ENCODE measurements at regions not wholly inside any gene's neighbourhood (a gene's known extent, or its start where the extent isn't known, plus 50 kb on each side); places are given as distances from the start of the nearest gene placed in this dataset.

- H2AK5ac ChIP-seq (ENCODE audit: low read length), result no peak overlapping the region
- peak; percentile 70 for DNase-seq
- no peaks in the 10 kb centered on the region for H3K79me2 ChIP-seq (ENCODE audit: control insufficient read depth, insufficient read depth, low read length)
- H3K4ac ChIP-seq (ENCODE audit: low read depth, low read length), result no peak overlapping the region
- no peak overlapping the region for H3K9ac ChIP-seq (ENCODE audit: low read length)
- no peak overlapping the region for H3K4me2 ChIP-seq (ENCODE audit: low read length)
- no peak overlapping the region for H2BK15ac ChIP-seq (replicated peaks; ENCODE audit: low read depth)
- H4K8ac ChIP-seq (ENCODE audit: low read depth, low read length), result no peak overlapping the region
- no peaks in the 10 kb centered on the region for H3K36me3 ChIP-seq (ENCODE audit: control insufficient read depth, insufficient read depth, low read length)
- H3K27me3 ChIP-seq (ENCODE audit: insufficient read depth, low read length, poor library complexity), result no peaks in the 10 kb centered on the region
- H3K4me1 ChIP-seq (ENCODE audit: control insufficient read depth, low read depth, low read length), result no peaks in the 10 kb centered on the region
- WGBS (ENCODE audit: extremely low coverage, insufficient coverage, low lambda C conversion rate), result no CpG with 5 or more reads among the region's 5 CpGs
- no peak overlapping the region for H3K56ac ChIP-seq (ENCODE audit: low read length)
- H3K27ac ChIP-seq (ENCODE audit: low read depth, low read length), result no peak overlapping the region
- no peak overlapping the region for H3K18ac ChIP-seq (ENCODE audit: low read length)
- H4K5ac ChIP-seq (ENCODE audit: low read length), result no peak overlapping the region
- no peak overlapping the region for H2BK5ac ChIP-seq (ENCODE audit: low read length)
- H2BK120ac ChIP-seq (ENCODE audit: low read depth, low read length), result no peak overlapping the region
- H3K79me1 ChIP-seq (ENCODE audit: low read length), result no peaks in the 10 kb centered on the region
- H3K4me3 ChIP-seq (ENCODE audit: low read length), result no peak overlapping the region
- no peak overlapping the region for H3K23ac ChIP-seq (ENCODE audit: low read length)
These were observed 79.4 kb upstream of the DNAJC10 start for GRCh38 chr2:182636699-182637098.

GRCh38 chr2:182638667-182639066, 77.4 kb upstream of the DNAJC10 start:
- Histone ChIP-seq H2BK15ac (replicated peaks; ENCODE audit: low read depth) (no peak overlapping the region), H3K4ac (ENCODE audit: low read depth, low read length) (no peak overlapping the region), H3K27ac (ENCODE audit: low read depth, low read length) (no peak overlapping the region), H2BK120ac (ENCODE audit: low read depth, low read length) (no peak overlapping the region), H2BK5ac (ENCODE audit: low read length) (no peak overlapping the region), H3K4me3 (ENCODE audit: low read length) (no peak overlapping the region), H3K18ac (ENCODE audit: low read length) (no peak overlapping the region), H3K79me1 (ENCODE audit: low read length) (no peaks in the 10 kb centered on the region), H3K27me3 (ENCODE audit: insufficient read depth, low read length, poor library complexity) (no peaks in the 10 kb centered on the region), H3K36me3 (ENCODE audit: control insufficient read depth, insufficient read depth, low read length) (no peaks in the 10 kb centered on the region), H3K4me2 (ENCODE audit: low read length) (no peak overlapping the region), H3K9ac (ENCODE audit: low read length) (no peak overlapping the region), H2AK5ac (ENCODE audit: low read length) (no peak overlapping the region), H4K8ac (ENCODE audit: low read depth, low read length) (no peak overlapping the region), H4K5ac (ENCODE audit: low read length) (no peak overlapping the region), H3K23ac (ENCODE audit: low read length) (no peak overlapping the region), H3K4me1 (ENCODE audit: control insufficient read depth, low read depth, low read length) (no peaks in the 10 kb centered on the region), H3K79me2 (ENCODE audit: control insufficient read depth, insufficient read depth, low read length) (no peaks in the 10 kb centered on the region), H3K56ac (ENCODE audit: low read length) (no peak overlapping the region)
- WGBS (ENCODE audit: extremely low coverage, insufficient coverage, low lambda C conversion rate), result no CpG with 5 or more reads among the region's 2 CpGs
- DNase-seq, result peak; percentile 86

- no peaks in the 10 kb centered on the region for H3K4me1 ChIP-seq (ENCODE audit: control insufficient read depth, low read depth, low read length)
- no peak for DNase-seq
- no peak overlapping the region for H2BK120ac ChIP-seq (ENCODE audit: low read depth, low read length)
- H3K27me3 ChIP-seq (ENCODE audit: insufficient read depth, low read length, poor library complexity), result no peaks in the 10 kb centered on the region
- no peak overlapping the region for H2BK15ac ChIP-seq (replicated peaks; ENCODE audit: low read depth)
- no peak overlapping the region for H3K9ac ChIP-seq (ENCODE audit: low read length)
- no peaks in the 10 kb centered on the region for H3K79me1 ChIP-seq (ENCODE audit: low read length)
- no peak overlapping the region for H3K4me3 ChIP-seq (ENCODE audit: low read length)
- no CpG with 5 or more reads among the region's 2 CpGs for WGBS (ENCODE audit: extremely low coverage, insufficient coverage, low lambda C conversion rate)
- no peaks in the 10 kb centered on the region for H3K79me2 ChIP-seq (ENCODE audit: control insufficient read depth, insufficient read depth, low read length)
- no peak overlapping the region for H2BK5ac ChIP-seq (ENCODE audit: low read length)
- H3K4ac ChIP-seq (ENCODE audit: low read depth, low read length), result no peak overlapping the region
- no peak overlapping the region for H4K8ac ChIP-seq (ENCODE audit: low read depth, low read length)
- H3K36me3 ChIP-seq (ENCODE audit: control insufficient read depth, insufficient read depth, low read length), result no peaks in the 10 kb centered on the region
- no peak overlapping the region for H4K5ac ChIP-seq (ENCODE audit: low read length)
- no peak overlapping the region for H2AK5ac ChIP-seq (ENCODE audit: low read length)
- H3K27ac ChIP-seq (ENCODE audit: low read depth, low read length), result no peak overlapping the region
- H3K18ac ChIP-seq (ENCODE audit: low read length), result no peak overlapping the region
- H3K56ac ChIP-seq (ENCODE audit: low read length), result no peak overlapping the region
- no peak overlapping the region for H3K23ac ChIP-seq (ENCODE audit: low read length)
- no peak overlapping the region for H3K4me2 ChIP-seq (ENCODE audit: low read length)
These were observed 76.1 kb upstream of the DNAJC10 start for GRCh38 chr2:182639971-182640370.

DNA sequence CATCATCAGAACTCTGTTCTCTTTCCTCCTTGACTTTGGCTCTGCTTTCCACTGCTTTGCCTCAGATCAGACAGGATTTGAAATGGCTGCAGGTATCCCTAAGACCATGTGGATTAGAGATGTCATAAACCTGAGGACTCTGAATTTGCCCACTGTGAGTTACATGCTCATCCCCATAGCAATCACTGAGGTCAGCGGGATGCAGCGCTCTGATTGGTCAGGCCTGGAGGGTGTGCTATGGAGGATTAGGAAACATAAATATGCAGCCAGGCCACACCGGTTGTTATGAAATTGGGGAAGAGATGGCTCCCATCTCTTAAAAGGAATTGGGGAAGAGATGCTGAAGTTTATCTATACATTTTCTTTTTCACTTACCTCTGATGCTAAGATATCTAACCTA, 73.7 kb upstream of the DNAJC10 start:
- Histone ChIP-seq H2BK5ac (ENCODE audit: low read length) (no peak overlapping the region), H3K79me2 (ENCODE audit: control insufficient read depth, insufficient read depth, low read length) (no peaks in the 10 kb centered on the region), H4K5ac (ENCODE audit: low read length) (no peak overlapping the region), H3K4ac (ENCODE audit: low read depth, low read length) (no peak overlapping the region), H3K27ac (ENCODE audit: low read depth, low read length) (no peak overlapping the region), H3K36me3 (ENCODE audit: control insufficient read depth, insufficient read depth, low read length) (no peaks in the 10 kb centered on the region), H3K4me3 (ENCODE audit: low read length) (no peak overlapping the region), H3K4me1 (ENCODE audit: control insufficient read depth, low read depth, low read length) (no peaks in the 10 kb centered on the region), H3K4me2 (ENCODE audit: low read length) (no peak overlapping the region), H3K79me1 (ENCODE audit: low read length) (no peaks in the 10 kb centered on the region), H3K9ac (ENCODE audit: low read length) (no peak overlapping the region), H3K27me3 (ENCODE audit: insufficient read depth, low read length, poor library complexity) (no peaks in the 10 kb centered on the region), H3K23ac (ENCODE audit: low read length) (no peak overlapping the region), H2AK5ac (ENCODE audit: low read length) (no peak overlapping the region), H3K56ac (ENCODE audit: low read length) (no peak overlapping the region), H2BK120ac (ENCODE audit: low read depth, low read length) (no peak overlapping the region), H2BK15ac (replicated peaks; ENCODE audit: low read depth) (no peak overlapping the region), H3K18ac (ENCODE audit: low read length) (no peak overlapping the region), H4K8ac (ENCODE audit: low read depth, low read length) (no peak overlapping the region)
- DNase-seq, result peak; percentile 84
- no CpG with 5 or more reads among the region's 3 CpGs for WGBS (ENCODE audit: extremely low coverage, insufficient coverage, low lambda C conversion rate)

DNA sequence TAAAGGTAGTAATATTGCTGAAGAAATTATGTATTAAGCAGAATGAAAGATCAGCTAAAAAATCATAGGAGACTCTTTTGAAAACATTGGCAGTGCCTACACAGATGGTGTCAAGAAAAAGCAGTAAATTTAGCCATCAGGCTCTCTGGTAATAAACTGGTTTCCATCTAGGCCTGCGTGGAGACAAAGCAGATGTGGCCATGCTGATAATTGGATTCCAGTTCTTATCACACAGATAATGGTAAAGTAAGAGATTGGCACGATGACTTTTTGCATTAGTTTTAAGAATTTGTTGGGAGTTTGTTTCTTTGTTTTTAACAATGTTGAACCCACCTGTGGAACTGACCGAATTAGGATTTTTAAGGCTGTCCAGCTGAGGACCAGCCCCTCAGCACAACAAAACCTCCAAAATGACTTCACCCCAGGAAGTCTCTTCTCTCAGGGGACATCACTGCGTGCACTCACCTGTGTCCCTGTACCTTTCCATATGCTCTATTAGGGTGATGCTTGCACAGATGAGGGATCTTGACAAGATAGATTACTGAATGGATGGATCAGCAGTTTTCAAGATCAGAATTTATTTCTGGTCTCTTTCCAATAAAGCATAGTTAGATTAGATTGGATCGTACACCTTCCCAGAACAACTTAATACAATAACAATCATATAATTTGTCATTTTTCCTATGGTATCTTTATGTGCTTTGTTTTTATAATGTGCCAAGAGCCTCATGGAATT, 69.1 kb upstream of the DNAJC10 start:
- H3K79me2 ChIP-seq (ENCODE audit: control insufficient read depth, insufficient read depth, low read length), result no peaks in the 10 kb centered on the region
- no peak overlapping the region for H3K56ac ChIP-seq (ENCODE audit: low read length)
- no peak overlapping the region for H4K8ac ChIP-seq (ENCODE audit: low read depth, low read length)

GRCh38 chr2:182647499-182647787, 68.6 kb upstream of the DNAJC10 start:
- Histone ChIP-seq H3K4me1 (ENCODE audit: control insufficient read depth, low read depth, low read length) (no peaks in the 10 kb centered on the region), H3K36me3 (ENCODE audit: control insufficient read depth, insufficient read depth, low read length) (no peaks in the 10 kb centered on the region), H2BK5ac (ENCODE audit: low read length) (no peak overlapping the region), H3K4ac (ENCODE audit: low read depth, low read length) (no peak overlapping the region), H3K4me3 (ENCODE audit: low read length) (no peak overlapping the region), H4K8ac (ENCODE audit: low read depth, low read length) (no peak overlapping the region), H3K27me3 (ENCODE audit: insufficient read depth, low read length, poor library complexity) (no peaks in the 10 kb centered on the region), H2BK15ac (replicated peaks; ENCODE audit: low read depth) (no peak overlapping the region), H3K18ac (ENCODE audit: low read length) (no peak overlapping the region), H2BK120ac (ENCODE audit: low read depth, low read length) (no peak overlapping the region), H3K56ac (ENCODE audit: low read length) (no peak overlapping the region), H3K23ac (ENCODE audit: low read length) (no peak overlapping the region), H3K9ac (ENCODE audit: low read length) (no peak overlapping the region), H2AK5ac (ENCODE audit: low read length) (no peak overlapping the region), H3K79me1 (ENCODE audit: low read length) (no peaks in the 10 kb centered on the region), H3K79me2 (ENCODE audit: control insufficient read depth, insufficient read depth, low read length) (no peaks in the 10 kb centered on the region), H3K4me2 (ENCODE audit: low read length) (no peak overlapping the region), H4K5ac (ENCODE audit: low read length) (no peak overlapping the region), H3K27ac (ENCODE audit: low read depth, low read length) (no peak overlapping the region)
- WGBS (ENCODE audit: extremely low coverage, insufficient coverage, low lambda C conversion rate), result 100% methylated on average over 1 of the region's 2 CpGs
- peak; percentile 19 for DNase-seq

More for the DNA sequence above, 69.1 kb upstream of the DNAJC10 start:
- Histone ChIP-seq H3K4me3 (ENCODE audit: low read length) (no peak overlapping the region), H2BK120ac (ENCODE audit: low read depth, low read length) (no peak overlapping the region), H4K5ac (ENCODE audit: low read length) (no peak overlapping the region), H3K4me2 (ENCODE audit: low read length) (no peak overlapping the region), H3K36me3 (ENCODE audit: control insufficient read depth, insufficient read depth, low read length) (no peaks in the 10 kb centered on the region), H3K4me1 (ENCODE audit: control insufficient read depth, low read depth, low read length) (no peaks in the 10 kb centered on the region), H3K18ac (ENCODE audit: low read length) (no peak overlapping the region), H3K9ac (ENCODE audit: low read length) (no peak overlapping the region), H3K79me1 (ENCODE audit: low read length) (no peaks in the 10 kb centered on the region), H3K4ac (ENCODE audit: low read depth, low read length) (no peak overlapping the region), H3K23ac (ENCODE audit: low read length) (no peak overlapping the region), H2BK5ac (ENCODE audit: low read length) (no peak overlapping the region), H3K27ac (ENCODE audit: low read depth, low read length) (no peak overlapping the region), H3K27me3 (ENCODE audit: insufficient read depth, low read length, poor library complexity) (no peaks in the 10 kb centered on the region), H2AK5ac (ENCODE audit: low read length) (no peak overlapping the region), H2BK15ac (replicated peaks; ENCODE audit: low read depth) (no peak overlapping the region)
- WGBS (ENCODE audit: extremely low coverage, insufficient coverage, low lambda C conversion rate), result no CpG with 5 or more reads among the region's 5 CpGs
- peak; percentile 60 for DNase-seq
